NT2/D1 (cell line): ENCODE measurements at regions not wholly inside any gene's neighbourhood (a gene's known extent, or its start where the extent isn't known, plus 50 kb on each side); places are given as distances from the start of the nearest gene placed in this dataset.
A peak's percentile ranks its signal among the peaks of the same experiment; 100 is the strongest.

Experiments used
- DNase-seq: peaks from one replicate; pipeline ENCODE4 v3.0.0-alpha.2; 2011; ENCODE audit warnings: low read depth, low spot score
- H3K27me3 ChIP-seq: 2 replicates; pipeline ENCODE4 v1.6.0; 2011; ENCODE audit warnings: mild to moderate bottlenecking; ENCODE audit not compliant: insufficient read length, insufficient read depth
- H3K36me3 ChIP-seq: 2 replicates; pipeline ENCODE4 v1.6.1; 2011; ENCODE audit warnings: mild to moderate bottlenecking, low read length, mixed read lengths; ENCODE audit not compliant: insufficient read depth, insufficient read length
- H3K4me1 ChIP-seq: 2 replicates; pipeline ENCODE4 v1.5.1; 2011; ENCODE audit not compliant: insufficient read depth, insufficient read length
- H3K4me3 ChIP-seq: 2 replicates; pipeline ENCODE4 v1.5.1; 2011; ENCODE audit warnings: low read depth; ENCODE audit not compliant: insufficient read length
- H3K9ac ChIP-seq: 2 replicates; pipeline ENCODE4 v1.6.0; 2011; ENCODE audit warnings: low read depth; ENCODE audit not compliant: insufficient read length
- H3K9me3 ChIP-seq: 2 replicates; pipeline ENCODE4 v1.5.1; 2011; ENCODE audit warnings: mild to moderate bottlenecking, low read length; ENCODE audit not compliant: insufficient read depth
- SUZ12 ChIP-seq: IDR thresholded peaks from 2 replicates; pipeline ENCODE4 v1.6.1; 2011; ENCODE audit not compliant: insufficient read length, insufficient read depth; ENCODE audit errors: extremely low read depth
- YY1 ChIP-seq: IDR thresholded peaks from 2 replicates; pipeline ENCODE4 v1.6.1; 2011; ENCODE audit not compliant: insufficient read length, insufficient read depth
- ZNF274 ChIP-seq: IDR thresholded peaks from 2 replicates; pipeline ENCODE4 v1.6.1; 2011; ENCODE audit warnings: mild to moderate bottlenecking, low read depth, low read length

DNA sequence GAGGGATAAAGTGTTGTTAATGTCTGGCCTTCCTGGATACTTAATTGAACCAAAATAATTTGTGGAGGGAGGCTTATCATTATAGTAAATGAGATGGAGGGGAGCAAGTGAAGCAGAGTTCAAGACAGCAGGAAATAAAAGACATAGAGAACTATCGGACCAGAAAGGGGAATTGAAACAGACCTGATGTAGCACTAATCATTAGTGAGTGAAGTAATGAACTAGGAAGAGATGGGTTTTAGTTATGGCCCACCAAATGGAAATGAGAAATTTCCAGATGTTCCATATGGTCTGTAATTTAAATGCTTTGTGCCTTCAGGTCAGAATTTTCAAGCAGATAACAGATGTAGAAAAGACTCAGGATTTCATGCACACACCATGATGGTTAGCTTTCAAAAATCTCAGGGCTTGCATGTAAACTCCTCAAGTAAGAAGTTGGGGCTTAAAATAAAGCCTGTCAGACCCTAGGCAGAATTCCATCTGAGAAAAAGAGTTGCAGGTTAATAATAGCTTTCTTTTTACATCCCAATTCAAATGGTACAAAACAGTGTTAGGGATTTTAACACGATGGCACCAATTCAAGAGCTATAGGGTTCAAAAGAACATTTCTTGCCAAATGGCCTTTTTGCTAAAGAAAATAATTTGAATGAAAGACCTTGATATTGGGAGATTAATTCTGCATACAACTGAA is 355.8 kb downstream of the FSCB start:
- no peaks in the 10 kb centered on the region for H3K27me3 ChIP-seq
- no peaks in the 10 kb centered on the region for H3K4me1 ChIP-seq
- no peaks in the 10 kb centered on the region for H3K36me3 ChIP-seq
- H3K4me3 ChIP-seq = no peak overlapping the region
- H3K9me3 ChIP-seq = no peaks in the 10 kb centered on the region
- TF ChIP-seq YY1 (no peak), SUZ12 (no peak), ZNF274 (no peak)
- DNase-seq = no peak
- H3K9ac ChIP-seq = no peak overlapping the region

DNA sequence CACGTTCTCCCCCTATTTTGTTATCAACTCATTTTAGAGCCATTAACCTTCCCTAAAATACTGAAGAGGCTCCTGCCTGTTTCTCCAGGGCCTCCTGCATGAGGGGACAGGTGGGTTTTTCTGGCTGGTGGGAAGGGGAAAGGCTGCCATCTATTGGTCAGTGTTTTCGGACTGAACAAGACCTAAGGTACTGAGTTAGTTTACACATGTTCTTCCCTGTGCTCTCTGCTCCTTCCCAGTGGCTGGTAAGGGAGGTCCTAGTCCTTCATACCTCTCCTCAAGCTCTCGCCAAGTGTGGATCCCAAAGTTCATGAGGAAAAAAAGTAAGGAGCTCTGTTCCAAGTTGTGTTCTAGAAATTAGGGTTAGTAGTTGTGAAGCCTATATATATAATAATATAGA is 357.5 kb downstream of the FSCB start:
- no peaks in the 10 kb centered on the region for H3K4me1 ChIP-seq
- no peaks in the 10 kb centered on the region for H3K9me3 ChIP-seq
- no peaks in the 10 kb centered on the region for H3K27me3 ChIP-seq
- no peak overlapping the region for H3K9ac ChIP-seq
- TF ChIP-seq SUZ12 = no peak
- no peak for TF ChIP-seq YY1
- TF ChIP-seq ZNF274 = no peak
- peak; percentile 56 for DNase-seq
- no peak overlapping the region for H3K4me3 ChIP-seq
- H3K36me3 ChIP-seq = no peaks in the 10 kb centered on the region

DNA sequence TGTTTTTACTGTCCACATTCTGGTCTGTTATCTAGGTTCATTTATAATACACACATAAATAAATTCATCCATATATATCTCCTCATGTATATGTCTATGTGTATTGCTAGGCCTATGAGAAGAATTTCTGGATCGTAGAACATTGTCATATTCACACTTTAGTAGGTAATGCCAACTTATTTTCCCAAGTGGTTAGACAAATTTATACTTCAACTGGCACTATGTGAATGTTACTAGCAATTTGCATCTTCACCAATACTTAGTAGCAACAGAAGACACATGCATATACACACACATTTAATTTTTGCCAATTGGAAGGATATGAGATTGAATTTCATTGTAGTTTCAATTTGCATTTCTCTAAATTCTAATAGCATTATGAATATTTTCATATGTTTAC is 365.1 kb downstream of the FSCB start:
- Histone ChIP-seq H3K4me3 (no peak overlapping the region), H3K36me3 (no peaks in the 10 kb centered on the region), H3K27me3 (no peaks in the 10 kb centered on the region), H3K9ac (no peak overlapping the region), H3K9me3 (no peaks in the 10 kb centered on the region), H3K4me1 (no peaks in the 10 kb centered on the region)
- DNase-seq = no peak
- TF ChIP-seq YY1 (no peak), ZNF274 (no peak), SUZ12 (no peak)

DNA sequence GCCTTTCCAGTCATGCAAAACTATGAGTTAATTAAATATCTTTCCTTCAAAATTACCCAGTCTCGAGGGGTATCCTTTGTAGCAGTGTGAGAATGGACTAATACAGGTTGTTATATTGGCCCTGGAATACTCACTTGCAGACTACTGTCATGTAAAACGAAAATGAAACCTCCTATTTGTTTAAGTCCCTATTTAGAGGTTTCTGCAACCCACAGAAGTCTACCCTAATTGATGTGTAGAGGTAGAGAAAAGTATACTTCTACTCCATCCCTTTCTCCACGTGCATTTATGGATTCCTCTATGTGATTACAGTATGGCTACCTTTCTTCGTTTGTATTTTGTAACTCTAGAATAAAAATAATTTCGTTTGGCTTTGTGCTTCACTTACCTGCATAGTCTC is 371.1 kb downstream of the FSCB start:
- H3K36me3 ChIP-seq = no peaks in the 10 kb centered on the region
- DNase-seq = no peak
- no peaks in the 10 kb centered on the region for H3K27me3 ChIP-seq
- no peaks in the 10 kb centered on the region for H3K9me3 ChIP-seq
- no peak overlapping the region for H3K4me3 ChIP-seq
- TF ChIP-seq YY1 = no peak
- no peak for TF ChIP-seq SUZ12
- no peak for TF ChIP-seq ZNF274
- H3K4me1 ChIP-seq = no peaks in the 10 kb centered on the region
- no peak overlapping the region for H3K9ac ChIP-seq

DNA sequence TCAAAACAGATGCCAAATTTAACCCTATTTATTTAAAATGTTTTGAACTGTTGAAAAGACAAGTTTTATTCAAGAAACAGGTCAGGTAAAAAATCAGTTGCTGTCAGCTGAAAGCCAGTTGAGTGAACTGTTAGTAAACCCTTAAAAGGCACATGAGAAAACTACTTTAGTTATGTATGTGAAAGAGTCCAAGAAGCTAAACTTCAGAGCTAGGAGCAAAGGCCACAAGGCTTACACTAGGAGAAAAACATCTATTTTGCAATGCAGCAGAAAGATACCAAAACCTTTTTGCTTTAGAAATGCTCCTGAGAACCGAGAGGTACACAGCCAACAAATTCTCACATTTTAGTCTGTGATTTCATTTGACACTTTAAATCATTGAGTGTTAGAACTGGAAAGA is 375.2 kb downstream of the FSCB start:
- Histone ChIP-seq H3K4me3 (no peak overlapping the region), H3K27me3 (no peaks in the 10 kb centered on the region), H3K9me3 (no peaks in the 10 kb centered on the region), H3K36me3 (no peaks in the 10 kb centered on the region), H3K9ac (no peak overlapping the region), H3K4me1 (no peaks in the 10 kb centered on the region)
- DNase-seq = no peak
- TF ChIP-seq SUZ12 = no peak

DNA sequence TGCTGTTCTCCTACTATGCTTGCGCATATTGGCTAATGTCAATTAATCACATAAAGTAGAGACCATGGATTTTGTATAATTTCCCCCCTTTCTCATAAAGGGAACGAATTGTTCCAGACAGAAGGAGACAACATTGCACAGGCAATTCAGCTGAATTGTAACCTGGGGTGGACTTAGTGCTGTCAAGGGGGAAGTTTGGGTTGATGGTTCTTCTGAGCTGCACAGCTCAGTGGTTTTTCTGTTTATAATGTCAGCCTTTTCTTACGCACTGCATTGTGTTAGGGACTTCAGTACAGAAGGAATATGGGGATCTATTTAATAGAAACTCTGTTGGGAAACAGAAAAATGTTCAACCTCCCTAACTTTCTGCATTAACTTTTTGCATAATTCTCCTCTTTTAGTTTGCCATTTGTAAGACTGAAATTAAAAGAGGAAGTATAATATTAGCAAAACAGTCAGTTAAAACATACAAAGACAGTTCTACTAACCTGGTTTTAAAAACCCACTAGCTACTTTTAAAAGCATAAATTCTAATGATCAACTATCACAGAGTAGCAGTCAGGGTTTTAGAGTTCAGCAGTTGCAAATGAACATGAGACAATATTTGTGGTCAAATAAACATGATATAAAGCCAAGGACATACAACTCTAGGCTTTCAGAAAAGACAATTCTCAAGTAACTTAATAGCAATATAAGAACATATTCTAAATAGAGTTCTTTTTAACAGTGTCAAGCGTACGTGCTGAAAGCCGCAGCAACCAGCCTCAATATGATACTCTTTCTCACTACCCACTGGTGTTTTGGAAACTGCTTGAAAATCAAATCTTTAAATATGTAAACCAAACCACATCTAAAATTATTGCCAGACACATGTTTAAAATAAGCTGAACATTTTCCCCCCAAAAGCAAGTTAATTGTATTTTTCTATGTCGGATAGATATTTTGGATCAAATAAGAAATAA is 393.0 kb downstream of the FSCB start:
- H3K9ac ChIP-seq = no peak overlapping the region
- no peak for DNase-seq
- H3K27me3 ChIP-seq = no peaks in the 10 kb centered on the region
- H3K9me3 ChIP-seq = peaks cover 16% of the 10 kb centered on the region; the same call in 1 of the 2 replicates
- no peaks in the 10 kb centered on the region for H3K4me1 ChIP-seq
- H3K4me3 ChIP-seq = no peak overlapping the region
- H3K36me3 ChIP-seq = no peaks in the 10 kb centered on the region
- TF ChIP-seq SUZ12 (no peak), ZNF274 (no peak), YY1 (no peak)

DNA sequence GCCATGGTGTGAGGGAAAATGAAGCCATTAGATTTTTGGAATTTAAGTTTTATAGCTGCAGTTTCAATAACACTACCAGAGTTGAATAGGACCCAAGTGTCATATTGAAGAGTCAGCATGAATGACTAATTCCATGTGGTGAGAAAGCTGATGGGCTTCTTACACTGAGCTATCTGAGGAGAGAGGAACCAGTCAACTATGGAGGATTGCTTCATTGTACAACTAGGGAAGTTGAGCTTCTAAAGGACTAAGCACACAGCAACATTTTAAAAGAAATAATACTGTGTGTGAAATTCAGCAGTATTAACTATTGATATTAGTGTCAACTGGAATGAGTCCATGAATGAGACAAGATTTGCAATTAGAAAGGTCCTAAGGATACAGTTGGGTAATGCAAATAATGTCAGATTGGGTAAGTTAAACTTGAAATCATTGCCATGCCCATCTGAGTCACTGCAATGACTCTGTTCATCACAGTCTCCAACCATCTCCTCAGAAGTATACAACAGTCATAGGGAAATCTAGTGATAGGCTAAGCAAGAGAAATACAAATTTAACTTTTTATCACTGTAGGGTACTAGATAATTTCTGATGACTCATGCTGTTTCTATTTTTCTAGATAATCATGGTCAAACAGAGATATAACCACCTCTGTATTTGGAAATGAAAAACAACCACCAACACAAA is 394.2 kb downstream of the FSCB start:
- no peaks in the 10 kb centered on the region for H3K4me1 ChIP-seq
- no peak overlapping the region for H3K4me3 ChIP-seq
- DNase-seq = no peak
- H3K27me3 ChIP-seq = no peaks in the 10 kb centered on the region
- TF ChIP-seq SUZ12 = no peak
- TF ChIP-seq ZNF274 = no peak
- TF ChIP-seq YY1 = no peak
- peaks cover 24% of the 10 kb centered on the region; the same call in 1 of the 2 replicates for H3K9me3 ChIP-seq
- H3K36me3 ChIP-seq = no peaks in the 10 kb centered on the region
- no peak overlapping the region for H3K9ac ChIP-seq
